Renal pelvis (tissue), 1 donor: ENCODE measurements at regions not wholly inside any gene's neighbourhood (a gene's known extent, or its start where the extent isn't known, plus 50 kb on each side); places are given as distances from the start of the nearest gene placed in this dataset.

Experiments
- DNase-seq: peaks from one replicate; pipeline ENCODE4 v3.0.0-alpha.2; 2013

DNA sequence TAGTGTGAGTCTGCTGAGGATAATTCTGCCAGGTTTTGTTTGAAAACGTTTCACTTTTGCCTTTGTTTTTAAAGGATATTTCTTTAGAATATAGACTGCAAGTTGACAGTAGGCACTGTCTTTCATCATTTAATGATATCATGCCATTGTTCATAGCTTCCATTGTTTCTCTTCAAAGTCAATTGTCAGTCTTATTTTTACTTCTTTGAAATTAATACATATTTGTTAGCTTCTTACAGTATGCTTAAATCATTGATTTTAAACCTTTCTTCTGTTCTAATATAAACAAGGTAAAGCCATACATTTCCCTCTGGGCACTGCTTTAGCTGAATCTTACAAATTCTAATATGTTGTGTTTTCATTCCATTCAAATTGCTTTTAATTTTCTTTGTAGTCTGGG is 62.3 kb upstream of the PARVA start:
- no peak for DNase-seq

DNA sequence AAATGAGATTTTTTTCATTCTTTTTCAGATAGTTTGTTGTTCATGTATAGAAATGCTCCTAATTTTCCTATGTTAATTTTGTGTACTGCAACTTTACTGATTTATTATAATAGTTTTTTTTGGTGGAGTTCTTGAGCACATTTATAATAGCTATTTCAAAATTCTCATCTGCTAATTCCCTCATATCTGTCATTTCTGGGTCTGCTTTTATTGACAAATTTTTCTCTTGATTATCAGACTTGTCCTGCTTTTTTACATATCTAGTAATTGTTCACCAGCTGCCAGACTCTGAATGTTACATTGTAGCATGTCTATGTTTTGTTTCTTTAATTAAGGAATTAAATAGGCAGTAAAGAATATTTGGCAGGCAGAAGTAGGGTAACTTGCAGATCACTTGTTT is 60.9 kb upstream of the PARVA start:
- DNase-seq: no peak

DNA sequence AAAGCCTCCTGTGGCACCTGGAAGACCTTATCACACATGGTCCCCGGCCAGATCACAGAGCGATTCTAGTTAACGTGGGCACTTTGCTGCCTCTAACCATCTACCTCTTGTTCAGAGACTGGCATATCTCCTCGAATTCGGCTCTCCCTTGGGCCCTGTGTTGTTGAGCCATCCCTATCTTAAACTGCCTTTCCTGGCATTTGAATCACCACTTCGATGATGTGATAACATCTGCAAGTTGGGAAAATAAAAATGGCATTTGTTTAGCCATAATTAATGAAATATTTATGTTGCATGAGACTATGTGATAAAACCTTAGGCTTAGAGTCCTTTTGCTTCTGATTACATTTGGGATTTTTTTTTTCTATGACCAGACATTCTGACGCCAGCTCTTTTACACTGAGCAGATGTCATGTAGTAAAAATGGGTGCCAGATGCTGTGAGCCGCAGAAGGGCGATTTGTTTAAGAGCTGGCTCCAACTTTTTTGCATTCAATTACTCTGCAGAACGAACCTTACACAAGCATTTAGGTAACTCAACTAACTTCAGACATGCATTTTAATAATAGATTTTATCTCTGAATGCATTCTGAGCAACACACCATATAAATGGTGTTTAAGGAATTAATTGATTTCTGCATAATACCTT is 58.5 kb upstream of the PARVA start:
- no peak for DNase-seq

DNA sequence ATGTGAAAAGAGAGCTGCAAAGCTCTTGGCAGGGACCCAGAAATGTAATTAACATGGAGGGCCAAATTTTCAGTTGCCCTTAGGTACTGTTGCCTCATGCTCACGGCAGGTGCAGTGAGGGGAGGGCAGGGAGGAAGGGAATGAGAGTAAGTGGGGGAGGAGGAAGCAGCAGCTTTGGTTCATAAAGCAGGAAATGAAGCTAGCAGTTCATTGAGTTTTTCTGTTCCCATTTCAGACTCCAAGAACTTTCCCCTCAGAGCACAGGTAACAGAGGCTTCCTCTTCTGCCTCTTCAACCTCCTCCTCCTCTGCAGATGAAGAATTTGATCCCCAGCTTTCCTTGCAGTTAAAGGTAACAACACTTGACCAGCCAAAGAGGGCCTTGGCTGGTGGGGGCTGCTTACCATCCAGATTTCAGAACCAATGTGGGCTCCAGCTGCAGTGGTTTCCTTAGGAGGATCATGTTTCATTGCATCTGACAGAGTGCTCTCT is 57.9 kb upstream of the PARVA start:
- DNase-seq: peak; percentile 74

DNA sequence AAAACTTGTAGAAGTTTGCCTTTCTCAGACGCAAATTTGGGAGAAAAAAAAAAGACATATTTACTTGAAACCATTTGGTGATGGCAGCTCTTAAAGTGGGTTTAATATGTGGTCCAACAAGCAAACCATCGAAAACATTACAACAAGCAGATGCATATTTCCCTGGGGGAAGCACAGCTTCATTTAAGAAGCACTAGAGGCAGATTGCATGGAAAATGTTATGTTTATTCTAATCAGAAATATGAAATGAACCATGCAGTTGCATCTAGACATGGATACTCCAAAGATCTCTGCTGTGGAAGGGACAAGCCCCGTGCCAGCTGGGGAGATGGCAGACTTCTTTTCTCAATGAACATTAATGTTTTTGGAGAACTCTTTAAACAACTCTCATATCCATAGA is 57.4 kb upstream of the PARVA start:
- no peak for DNase-seq

DNA sequence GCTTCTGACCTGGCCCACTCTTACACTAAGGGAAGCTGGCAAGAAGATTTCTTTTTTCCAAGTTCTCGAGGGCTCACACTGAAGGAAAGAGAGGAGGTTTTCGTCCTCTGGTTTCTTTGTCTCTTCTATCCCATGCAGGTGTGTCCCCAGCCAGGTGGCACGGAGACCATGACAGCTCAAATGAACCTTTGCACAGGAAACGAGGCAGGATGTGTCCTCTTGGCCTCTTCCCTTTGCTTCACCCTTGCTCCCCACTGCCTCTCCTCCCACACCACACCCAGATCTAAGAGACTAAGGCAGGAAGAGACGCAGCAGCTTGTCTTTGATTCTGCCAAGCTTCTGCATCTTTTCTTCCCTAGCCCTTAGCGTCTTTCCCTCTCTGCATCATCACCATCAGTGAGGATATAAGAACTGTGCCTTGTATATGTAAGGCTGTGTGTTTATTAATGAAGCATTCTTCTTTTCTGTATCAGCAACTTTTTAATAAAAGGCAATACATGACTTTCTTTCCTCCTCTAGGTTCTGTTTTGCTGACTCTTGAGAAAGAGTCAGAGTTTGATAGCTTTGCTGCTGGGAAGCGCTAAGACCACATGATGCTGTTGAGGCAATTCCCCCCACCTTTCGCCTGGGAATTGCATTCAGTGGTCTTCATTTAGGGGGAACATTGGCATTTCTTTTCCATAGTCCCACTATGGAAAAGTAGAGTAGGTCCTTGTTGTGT is 56.0 kb upstream of the PARVA start:
- no peak for DNase-seq

DNA sequence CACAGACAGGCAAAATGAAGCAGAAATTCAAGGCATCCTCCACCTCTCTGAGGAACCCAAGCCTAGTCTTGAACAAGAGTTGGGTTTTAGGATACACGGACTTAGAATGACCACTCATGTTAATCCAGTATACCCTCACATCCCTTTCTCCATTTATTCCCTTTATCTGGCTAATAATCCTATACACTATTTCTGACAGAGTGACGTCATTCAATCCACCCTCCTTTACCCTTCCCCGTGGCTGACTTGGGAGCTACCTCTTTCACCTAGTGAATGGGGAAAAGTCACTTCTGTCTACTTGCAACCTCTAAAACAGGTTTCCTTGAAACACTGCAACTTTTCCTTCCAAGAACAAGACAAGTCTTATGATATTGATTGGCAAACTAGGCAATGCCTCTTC is 52.8 kb upstream of the PARVA start:
- no peak for DNase-seq
